Loucy (cell line): ENCODE measurements at regions not wholly inside any gene's neighbourhood (a gene's known extent, or its start where the extent isn't known, plus 50 kb on each side); places are given as distances from the start of the nearest gene placed in this dataset.

Experiments
- EZH2phosphoT487 ChIP-seq: fragments of 200-600 bp; IDR thresholded peaks from 2 replicates; pipeline ENCODE4 v1.6.1; 2018; ENCODE audit warnings: antibody characterized with exemption, mild to moderate bottlenecking, moderate library complexity, borderline replicate concordance
- TF ChIP-seq, protein P1 (sequence below): fragments of 200-600 bp; sonication (generic); conservative IDR thresholded peaks from 2 replicates; pipeline ENCODE4 v1.5.1; 2014; ENCODE audit warnings: mild to moderate bottlenecking, antibody characterized with exemption, low read length

DNA sequence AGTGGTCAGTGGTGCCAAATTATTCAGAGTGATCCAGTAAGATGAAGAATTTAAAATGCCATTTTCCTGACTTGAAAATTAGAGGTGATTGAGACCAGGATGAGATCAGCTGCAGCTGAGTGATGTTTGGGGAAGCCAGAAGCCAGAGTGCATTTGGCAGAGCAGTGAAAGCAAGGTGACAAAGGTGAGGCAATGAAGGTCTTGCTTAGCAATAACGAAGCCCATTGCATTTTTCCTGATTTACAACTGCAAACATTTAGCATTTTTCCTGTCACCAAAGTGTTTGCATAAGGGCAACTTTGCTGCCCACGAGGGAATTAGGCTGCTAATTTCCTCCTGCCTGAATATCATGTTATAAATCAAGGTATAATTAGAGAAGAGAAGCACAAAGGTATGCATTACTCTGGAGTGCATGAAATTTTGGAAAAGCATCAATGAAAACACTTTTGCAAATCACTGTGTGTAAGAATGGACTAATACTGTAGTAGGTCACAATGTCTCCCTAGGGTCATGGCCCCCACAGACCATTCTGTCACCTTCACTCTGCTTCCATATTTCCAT lies 188.2 kb upstream of the LYPLAL1 start:
- TF ChIP-seq, protein P1, sequence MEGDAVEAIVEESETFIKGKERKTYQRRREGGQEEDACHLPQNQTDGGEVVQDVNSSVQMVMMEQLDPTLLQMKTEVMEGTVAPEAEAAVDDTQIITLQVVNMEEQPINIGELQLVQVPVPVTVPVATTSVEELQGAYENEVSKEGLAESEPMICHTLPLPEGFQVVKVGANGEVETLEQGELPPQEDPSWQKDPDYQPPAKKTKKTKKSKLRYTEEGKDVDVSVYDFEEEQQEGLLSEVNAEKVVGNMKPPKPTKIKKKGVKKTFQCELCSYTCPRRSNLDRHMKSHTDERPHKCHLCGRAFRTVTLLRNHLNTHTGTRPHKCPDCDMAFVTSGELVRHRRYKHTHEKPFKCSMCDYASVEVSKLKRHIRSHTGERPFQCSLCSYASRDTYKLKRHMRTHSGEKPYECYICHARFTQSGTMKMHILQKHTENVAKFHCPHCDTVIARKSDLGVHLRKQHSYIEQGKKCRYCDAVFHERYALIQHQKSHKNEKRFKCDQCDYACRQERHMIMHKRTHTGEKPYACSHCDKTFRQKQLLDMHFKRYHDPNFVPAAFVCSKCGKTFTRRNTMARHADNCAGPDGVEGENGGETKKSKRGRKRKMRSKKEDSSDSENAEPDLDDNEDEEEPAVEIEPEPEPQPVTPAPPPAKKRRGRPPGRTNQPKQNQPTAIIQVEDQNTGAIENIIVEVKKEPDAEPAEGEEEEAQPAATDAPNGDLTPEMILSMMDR: no peak
- no peak for TF ChIP-seq EZH2phosphoT487
